ENCODE measurements at regions not wholly inside any gene's neighbourhood (a gene's known extent, or its start where the extent isn't known, plus 50 kb on each side); places are given as distances from the start of the nearest gene placed in this dataset.

- TF ChIP-seq CTCF (IDR thresholded peaks at IDR 0.05; ENCODE audit: low read depth, low read length, poor library complexity, severe bottlenecking) (no peak), EZH2phosphoT487 (IDR thresholded peaks at IDR 0.05; ENCODE audit: borderline replicate concordance, low read length) (no peak)
Measured at GRCh38 chr7:53607961-53608360, 572.5 kb downstream of the POM121L12 start.

Measured in DOHH2 (cell line).